ENCODE measurements at regions not wholly inside any gene's neighbourhood (a gene's known extent, or its start where the extent isn't known, plus 50 kb on each side); places are given as distances from the start of the nearest gene placed in this dataset.
"Not testable (repeated sequence)": the region's sequence is repeated elsewhere in the genome, so short reads cannot be mapped to it uniquely, and the experiment has no call there.

- DNase-seq (ENCODE audit: low read depth) = no peak
Measured at GRCh38 chr16:86834451-86835035, 256.2 kb downstream of the FOXL1 start.

- no peak for DNase-seq (ENCODE audit: low read depth)
Measured at GRCh38 chr16:86835982-86836381, 257.6 kb downstream of the FOXL1 start.

- DNase-seq (ENCODE audit: low read depth) = no peak
Measured at GRCh38 chr16:86836503-86837129, 258.3 kb downstream of the FOXL1 start.

- DNase-seq (ENCODE audit: low read depth) = no peak
Measured at GRCh38 chr16:86843812-86844211, 265.5 kb downstream of the FOXL1 start.

- DNase-seq (ENCODE audit: low read depth) = no peak
Measured at GRCh38 chr16:86844695-86845094, 266.3 kb downstream of the FOXL1 start.

- DNase-seq (ENCODE audit: low read depth) = no peak
Measured at GRCh38 chr16:86846136-86846535, 267.8 kb downstream of the FOXL1 start.

- DNase-seq (ENCODE audit: low read depth) = no peak
Measured at GRCh38 chr16:86848821-86849220, 270.5 kb downstream of the FOXL1 start.

- DNase-seq (ENCODE audit: low read depth) = no peak
Measured at GRCh38 chr16:86850670-86851069, 272.3 kb downstream of the FOXL1 start.

GRCh38 chr16:86852135-86852534, 273.8 kb downstream of the FOXL1 start:
- DNase-seq (ENCODE audit: low read depth) = no peak

- DNase-seq (ENCODE audit: low read depth) = no peak
Measured at GRCh38 chr16:86854058-86854621, 275.8 kb downstream of the FOXL1 start.

- no peak for DNase-seq (ENCODE audit: low read depth)
Measured at GRCh38 chr16:86854626-86855294, 276.4 kb downstream of the FOXL1 start.

GRCh38 chr16:86856946-86857586, 278.7 kb downstream of the FOXL1 start:
- no peak for DNase-seq (ENCODE audit: low read depth)

GRCh38 chr16:86857807-86858206, 279.5 kb downstream of the FOXL1 start:
- DNase-seq (ENCODE audit: low read depth) = no peak

GRCh38 chr16:86858501-86858900, 280.2 kb downstream of the FOXL1 start:
- no peak for DNase-seq (ENCODE audit: low read depth)

GRCh38 chr16:86861270-86861858, 283.0 kb downstream of the FOXL1 start:
- not testable (repeated sequence) for DNase-seq (ENCODE audit: low read depth)

GRCh38 chr16:86862595-86863280, 284.4 kb downstream of the FOXL1 start:
- DNase-seq (ENCODE audit: low read depth) = no peak

- no peak for DNase-seq (ENCODE audit: low read depth)
Measured at GRCh38 chr16:86863609-86864008, 285.3 kb downstream of the FOXL1 start.

- no peak for DNase-seq (ENCODE audit: low read depth)
Measured at GRCh38 chr16:86864586-86864985, 286.2 kb downstream of the FOXL1 start.

GRCh38 chr16:86865851-86866662, 287.7 kb downstream of the FOXL1 start:
- DNase-seq (ENCODE audit: low read depth) = no peak

- no peak for DNase-seq (ENCODE audit: low read depth)
Measured at GRCh38 chr16:86866986-86867722, 288.8 kb downstream of the FOXL1 start.

Measured in stimulated activated CD8-positive, alpha-beta memory T cell treated with anti-CD3 and anti-CD28 coated beads, Interleukin-15, amount 100 ng/mL, for 1 hour (primary cell).